Embryonic facial prominence (tissue), 1 donor: ENCODE measurements at regions not wholly inside any gene's neighbourhood (a gene's known extent, or its start where the extent isn't known, plus 50 kb on each side); places are given as distances from the start of the nearest gene placed in this dataset.
"Not testable (repeated sequence)": the region's sequence is repeated elsewhere in the genome, so short reads cannot be mapped to it uniquely, and the experiment has no call there.

Experiments
- DNase-seq: peaks from one replicate; pipeline ENCODE4 v3.0.0-alpha.2; 2016; ENCODE audit errors: extremely low spot score

GRCh38 chr3:101913168-101913567, 63.9 kb downstream of the NFKBIZ start:
- DNase-seq = no peak

GRCh38 chr3:101917761-101918160, 68.4 kb downstream of the NFKBIZ start:
- not testable (repeated sequence) for DNase-seq

GRCh38 chr3:101922151-101922725, 72.9 kb downstream of the NFKBIZ start:
- not testable (repeated sequence) for DNase-seq

GRCh38 chr3:101924621-101925020, 75.3 kb downstream of the NFKBIZ start:
- DNase-seq = not testable (repeated sequence)

- DNase-seq = not testable (repeated sequence)
Measured at GRCh38 chr3:101925124-101925523, 75.8 kb downstream of the NFKBIZ start.

- DNase-seq = no peak
Measured at GRCh38 chr3:101925564-101925963, 76.2 kb downstream of the NFKBIZ start.

- DNase-seq = no peak
Measured at GRCh38 chr3:101926594-101927105, 77.3 kb downstream of the NFKBIZ start.

- no peak for DNase-seq
Measured at GRCh38 chr3:101928890-101929289, 79.6 kb downstream of the NFKBIZ start.

GRCh38 chr3:101931081-101931480, 81.8 kb downstream of the NFKBIZ start:
- no peak for DNase-seq

GRCh38 chr3:101932326-101933068, 83.2 kb downstream of the NFKBIZ start:
- DNase-seq = no peak

GRCh38 chr3:101936419-101937356, 87.4 kb downstream of the NFKBIZ start:
- no peak for DNase-seq

GRCh38 chr3:101938262-101938847, 89.0 kb downstream of the NFKBIZ start:
- DNase-seq = no peak

GRCh38 chr3:101939361-101940049, 90.2 kb downstream of the NFKBIZ start:
- DNase-seq = no peak

GRCh38 chr3:101940521-101941317, 91.4 kb downstream of the NFKBIZ start:
- DNase-seq = peak; percentile 75

- DNase-seq = no peak
Measured at GRCh38 chr3:101941318-101942040, 92.2 kb downstream of the NFKBIZ start.

GRCh38 chr3:101942356-101942755, 93.0 kb downstream of the NFKBIZ start:
- no peak for DNase-seq

GRCh38 chr3:101943029-101943428, 93.7 kb downstream of the NFKBIZ start:
- no peak for DNase-seq

GRCh38 chr3:101944308-101944707, 95.0 kb downstream of the NFKBIZ start:
- DNase-seq = no peak

GRCh38 chr3:101945980-101946379, 96.7 kb downstream of the NFKBIZ start:
- no peak for DNase-seq

- no peak for DNase-seq
Measured at GRCh38 chr3:101946906-101947305, 97.6 kb downstream of the NFKBIZ start.
